ENCODE measurements at regions not wholly inside any gene's neighbourhood (a gene's known extent, or its start where the extent isn't known, plus 50 kb on each side); places are given as distances from the start of the nearest gene placed in this dataset.

GRCh38 chr1:58045094-58045705 is 501.3 kb downstream of the OMA1 start:
- Mint-ChIP-seq H3K9me3 (no peaks in the 10 kb centered on the region), H3K36me3 (ENCODE audit: insufficient read depth) (no peaks in the 10 kb centered on the region), H3K4me3 (no peak overlapping the region), H3K27me3 (peaks cover 17% of the 10 kb centered on the region), H3K4me1 (no peaks in the 10 kb centered on the region), H3K27ac (ENCODE audit: low read depth) (no peak overlapping the region)
- no peak for ATAC-seq (replicated peaks; ENCODE audit: extremely low read depth, poor library complexity, severe bottlenecking)
- no peak for DNase-seq (ENCODE audit: low spot score in 2 of 2)

- Mint-ChIP-seq H3K36me3 (ENCODE audit: insufficient read depth) (no peaks in the 10 kb centered on the region), H3K27ac (ENCODE audit: low read depth) (no peak overlapping the region), H3K27me3 (peaks cover 28% of the 10 kb centered on the region), H3K4me3 (no peak overlapping the region), H3K9me3 (no peaks in the 10 kb centered on the region), H3K4me1 (no peaks in the 10 kb centered on the region)
- DNase-seq (ENCODE audit: low spot score in 2 of 2) (no peak), ATAC-seq (replicated peaks; ENCODE audit: extremely low read depth, poor library complexity, severe bottlenecking) (no peak)
Measured at GRCh38 chr1:58041621-58042020, 504.9 kb downstream of the OMA1 start.

- ATAC-seq (replicated peaks; ENCODE audit: extremely low read depth, poor library complexity, severe bottlenecking) (no peak), DNase-seq (ENCODE audit: low spot score in 2 of 2) (no peak)
- H3K27me3 Mint-ChIP-seq = peaks cover 37% of the 10 kb centered on the region
- no peak overlapping the region for H3K4me3 Mint-ChIP-seq
- no peak overlapping the region for H3K27ac Mint-ChIP-seq (ENCODE audit: low read depth)
- no peaks in the 10 kb centered on the region for H3K9me3 Mint-ChIP-seq
- H3K36me3 Mint-ChIP-seq (ENCODE audit: insufficient read depth) = no peaks in the 10 kb centered on the region
- H3K4me1 Mint-ChIP-seq = no peaks in the 10 kb centered on the region
Measured at GRCh38 chr1:58038574-58038973, 508.0 kb downstream of the OMA1 start.

DNA sequence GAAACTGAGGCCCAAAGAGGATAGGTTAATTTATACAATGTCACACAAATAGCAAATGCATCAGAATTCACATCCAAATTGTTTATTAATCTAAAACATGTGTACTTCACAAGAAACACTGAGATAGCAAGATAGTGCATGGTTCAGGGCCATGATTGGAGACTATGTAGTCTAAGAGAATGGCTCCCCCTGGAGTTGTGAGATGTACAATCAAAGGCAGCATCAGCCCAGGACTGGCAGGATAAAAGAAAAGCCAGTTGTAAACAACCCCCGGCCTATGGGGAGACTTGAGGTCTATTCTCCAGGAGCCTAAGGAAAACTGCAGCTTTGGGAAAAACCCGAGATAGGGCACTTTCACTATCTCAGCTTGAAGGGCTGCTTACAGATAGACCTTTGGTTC is 511.0 kb downstream of the OMA1 start:
- no peak overlapping the region for H3K4me3 Mint-ChIP-seq
- no peaks in the 10 kb centered on the region for H3K9me3 Mint-ChIP-seq
- H3K27me3 Mint-ChIP-seq = peaks cover 39% of the 10 kb centered on the region
- no peaks in the 10 kb centered on the region for H3K36me3 Mint-ChIP-seq (ENCODE audit: insufficient read depth)
- no peak for ATAC-seq (replicated peaks; ENCODE audit: extremely low read depth, poor library complexity, severe bottlenecking)
- no peak overlapping the region for H3K27ac Mint-ChIP-seq (ENCODE audit: low read depth)
- DNase-seq (ENCODE audit: low spot score in 2 of 2) = no peak
- no peaks in the 10 kb centered on the region for H3K4me1 Mint-ChIP-seq

- Mint-ChIP-seq H3K36me3 (ENCODE audit: insufficient read depth) (no peaks in the 10 kb centered on the region), H3K4me3 (no peak overlapping the region), H3K4me1 (no peaks in the 10 kb centered on the region), H3K27ac (ENCODE audit: low read depth) (no peak overlapping the region), H3K27me3 (peaks cover 28% of the 10 kb centered on the region), H3K9me3 (no peaks in the 10 kb centered on the region)
- DNase-seq (ENCODE audit: low spot score in 2 of 2) (no peak), ATAC-seq (replicated peaks; ENCODE audit: extremely low read depth, poor library complexity, severe bottlenecking) (no peak)
Measured at GRCh38 chr1:58033311-58033710, 513.2 kb downstream of the OMA1 start.

DNA sequence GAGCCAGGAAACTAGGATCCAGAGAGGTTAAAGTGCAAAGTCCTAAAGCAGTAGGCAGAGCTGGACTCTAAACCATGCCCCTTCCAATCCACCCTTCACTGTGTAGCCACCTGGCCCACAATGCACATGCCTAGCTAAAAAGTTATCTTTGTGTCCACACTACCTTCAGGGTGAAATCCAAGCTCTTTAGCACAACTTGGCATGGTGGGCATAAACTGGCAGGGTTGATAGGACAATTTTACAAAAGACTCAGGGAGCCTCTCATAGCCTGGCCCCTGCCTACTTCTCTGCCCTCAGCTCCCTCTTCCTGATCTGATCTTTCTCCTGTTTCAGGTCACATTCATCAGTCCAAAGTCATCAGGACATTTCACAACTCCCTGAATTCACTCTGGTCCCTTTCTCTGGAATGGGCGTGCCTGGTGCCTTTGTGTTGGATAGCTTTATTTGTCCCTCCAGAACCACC is 513.9 kb downstream of the OMA1 start:
- H3K4me1 Mint-ChIP-seq = no peaks in the 10 kb centered on the region
- no peak overlapping the region for H3K27ac Mint-ChIP-seq (ENCODE audit: low read depth)
- no peak for DNase-seq (ENCODE audit: low spot score in 2 of 2)
- H3K9me3 Mint-ChIP-seq = no peaks in the 10 kb centered on the region
- H3K4me3 Mint-ChIP-seq = no peak overlapping the region
- no peak for ATAC-seq (replicated peaks; ENCODE audit: extremely low read depth, poor library complexity, severe bottlenecking)
- no peaks in the 10 kb centered on the region for H3K36me3 Mint-ChIP-seq (ENCODE audit: insufficient read depth)
- peaks cover 28% of the 10 kb centered on the region for H3K27me3 Mint-ChIP-seq

DNA sequence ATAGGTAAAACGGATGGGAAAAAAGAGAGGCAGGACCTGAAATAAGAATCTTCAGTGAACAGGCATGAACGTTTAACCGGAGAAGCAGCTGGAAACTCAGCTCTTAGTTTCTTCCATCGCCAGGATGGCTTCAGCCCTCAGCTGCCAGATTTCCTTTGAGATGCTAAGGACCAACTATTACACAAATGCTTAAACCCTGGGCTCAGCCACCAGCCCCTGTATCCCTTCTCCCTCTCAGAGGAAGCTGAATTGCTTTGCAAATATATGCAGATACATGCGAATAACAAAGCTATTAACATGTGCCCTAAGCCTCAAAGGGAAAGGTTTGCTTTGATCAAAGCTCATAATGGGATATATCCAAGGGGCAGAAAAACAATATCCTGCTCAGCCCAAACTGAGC is 515.1 kb downstream of the OMA1 start:
- H3K9me3 Mint-ChIP-seq = no peaks in the 10 kb centered on the region
- H3K4me1 Mint-ChIP-seq = no peaks in the 10 kb centered on the region
- ATAC-seq (replicated peaks; ENCODE audit: extremely low read depth, poor library complexity, severe bottlenecking) (no peak), DNase-seq (ENCODE audit: low spot score in 2 of 2) (no peak)
- no peaks in the 10 kb centered on the region for H3K36me3 Mint-ChIP-seq (ENCODE audit: insufficient read depth)
- no peak overlapping the region for H3K4me3 Mint-ChIP-seq
- H3K27me3 Mint-ChIP-seq = peaks cover 28% of the 10 kb centered on the region
- H3K27ac Mint-ChIP-seq (ENCODE audit: low read depth) = no peak overlapping the region

DNA sequence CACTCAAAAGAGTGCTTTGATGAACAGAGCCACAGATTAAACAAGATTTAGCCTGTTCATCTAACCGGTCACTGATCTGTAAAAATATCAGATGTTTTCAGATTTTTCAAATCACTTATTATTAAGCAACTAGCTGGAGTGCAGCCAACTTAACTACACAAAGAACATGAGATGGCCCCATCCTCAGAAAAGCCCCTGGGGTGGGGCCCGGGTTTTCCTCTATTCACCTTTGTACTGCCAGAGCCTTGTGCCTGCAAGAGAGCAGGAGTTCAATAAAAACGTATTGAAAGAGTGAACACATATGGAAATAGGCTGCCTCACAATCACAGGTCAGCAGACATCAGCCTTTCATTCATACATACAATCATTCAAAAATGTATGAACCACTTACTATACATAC is 516.1 kb downstream of the OMA1 start:
- DNase-seq (ENCODE audit: low spot score in 2 of 2) = no peak

GRCh38 chr1:58017641-58018040 is 528.9 kb downstream of the OMA1 start:
- H3K9me3 Mint-ChIP-seq = no peaks in the 10 kb centered on the region
- DNase-seq (ENCODE audit: low spot score in 2 of 2) (no peak), ATAC-seq (replicated peaks; ENCODE audit: extremely low read depth, poor library complexity, severe bottlenecking) (no peak)
- no peak overlapping the region for H3K27ac Mint-ChIP-seq (ENCODE audit: low read depth)
- no peak overlapping the region for H3K4me3 Mint-ChIP-seq
- H3K36me3 Mint-ChIP-seq (ENCODE audit: insufficient read depth) = no peaks in the 10 kb centered on the region
- H3K4me1 Mint-ChIP-seq = no peaks in the 10 kb centered on the region
- H3K27me3 Mint-ChIP-seq = no peaks in the 10 kb centered on the region

More for the DNA sequence above, 516.1 kb downstream of the OMA1 start:
- Mint-ChIP-seq H3K27me3 (peaks cover 19% of the 10 kb centered on the region), H3K9me3 (no peaks in the 10 kb centered on the region), H3K4me3 (no peak overlapping the region), H3K4me1 (no peaks in the 10 kb centered on the region), H3K27ac (ENCODE audit: low read depth) (no peak overlapping the region), H3K36me3 (ENCODE audit: insufficient read depth) (no peaks in the 10 kb centered on the region)
- ATAC-seq (replicated peaks; ENCODE audit: extremely low read depth, poor library complexity, severe bottlenecking) = no peak

GRCh38 chr1:58013237-58013636 is 533.3 kb downstream of the OMA1 start:
- Mint-ChIP-seq H3K4me1 (no peaks in the 10 kb centered on the region), H3K4me3 (no peak overlapping the region), H3K27me3 (no peaks in the 10 kb centered on the region), H3K36me3 (ENCODE audit: insufficient read depth) (no peaks in the 10 kb centered on the region), H3K27ac (ENCODE audit: low read depth) (no peak overlapping the region), H3K9me3 (no peaks in the 10 kb centered on the region)
- DNase-seq (ENCODE audit: low spot score in 2 of 2) (no peak), ATAC-seq (replicated peaks; ENCODE audit: extremely low read depth, poor library complexity, severe bottlenecking) (no peak)

DNA sequence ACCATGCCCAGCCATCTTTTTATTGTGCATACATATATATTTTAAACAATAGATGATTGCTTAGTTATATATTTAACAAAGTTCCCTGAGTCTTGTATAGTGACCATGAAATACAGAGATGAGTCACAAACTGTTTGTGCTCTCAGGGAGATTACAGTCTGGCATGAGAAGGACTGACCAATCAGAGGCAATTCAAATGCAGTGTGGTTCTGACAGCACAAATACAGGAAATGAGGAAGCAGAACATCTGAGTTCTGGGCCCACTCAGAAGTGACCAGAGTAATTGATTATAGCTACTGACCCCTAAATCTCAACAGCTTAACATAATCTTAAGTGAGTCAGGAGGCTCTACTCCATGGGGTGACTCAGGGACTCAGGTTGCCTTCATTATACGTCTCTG is 534.5 kb downstream of the OMA1 start:
- no peak overlapping the region for H3K4me3 Mint-ChIP-seq
- no peaks in the 10 kb centered on the region for H3K9me3 Mint-ChIP-seq
- DNase-seq (ENCODE audit: low spot score in 2 of 2) (no peak), ATAC-seq (replicated peaks; ENCODE audit: extremely low read depth, poor library complexity, severe bottlenecking) (no peak)
- no peaks in the 10 kb centered on the region for H3K27me3 Mint-ChIP-seq
- H3K4me1 Mint-ChIP-seq = no peaks in the 10 kb centered on the region
- no peak overlapping the region for H3K27ac Mint-ChIP-seq (ENCODE audit: low read depth)
- no peaks in the 10 kb centered on the region for H3K36me3 Mint-ChIP-seq (ENCODE audit: insufficient read depth)

DNA sequence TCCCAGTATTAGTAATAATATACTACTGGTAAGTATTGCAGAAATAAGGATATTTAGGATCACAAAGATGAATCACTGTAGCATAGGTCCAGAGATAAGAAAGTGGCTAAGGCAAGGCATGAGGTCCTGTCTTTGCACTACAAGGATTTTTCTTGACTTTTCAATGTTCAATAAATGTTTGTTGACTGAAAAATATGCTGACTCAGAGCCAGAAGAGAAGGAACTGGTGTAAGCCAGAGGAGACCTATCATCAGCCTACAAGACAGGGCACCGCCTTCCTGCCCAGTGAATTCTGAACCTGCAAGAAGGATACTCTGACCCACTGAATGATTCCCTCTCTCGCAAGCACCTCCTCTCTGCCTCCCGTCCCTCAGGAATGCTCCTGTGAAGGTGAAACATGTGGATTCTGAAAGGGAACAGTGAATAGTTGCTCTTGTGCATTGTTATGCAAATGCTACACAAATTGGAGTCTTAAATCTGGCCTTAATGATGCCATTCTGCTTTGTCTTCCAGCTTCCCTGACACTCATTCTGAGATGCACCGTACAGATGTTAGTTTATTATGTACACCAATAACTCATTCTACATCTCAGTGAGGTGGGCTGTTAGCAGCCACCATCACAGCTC is 540.0 kb downstream of the OMA1 start:
- no peak for DNase-seq (ENCODE audit: low spot score in 2 of 2)
- Mint-ChIP-seq H3K4me1 (no peaks in the 10 kb centered on the region), H3K4me3 (no peak overlapping the region), H3K36me3 (ENCODE audit: insufficient read depth) (no peaks in the 10 kb centered on the region), H3K27me3 (peaks cover 26% of the 10 kb centered on the region), H3K9me3 (no peaks in the 10 kb centered on the region), H3K27ac (ENCODE audit: low read depth) (no peak overlapping the region)
- no peak for ATAC-seq (replicated peaks; ENCODE audit: extremely low read depth, poor library complexity, severe bottlenecking)

GRCh38 chr1:58005212-58005611 is 541.3 kb downstream of the OMA1 start:
- Mint-ChIP-seq H3K27me3 (peaks cover 40% of the 10 kb centered on the region), H3K9me3 (no peaks in the 10 kb centered on the region), H3K4me3 (no peak overlapping the region), H3K27ac (ENCODE audit: low read depth) (no peak overlapping the region), H3K36me3 (ENCODE audit: insufficient read depth) (no peaks in the 10 kb centered on the region), H3K4me1 (no peaks in the 10 kb centered on the region)
- DNase-seq (ENCODE audit: low spot score in 2 of 2) = no peak
- no peak for ATAC-seq (replicated peaks; ENCODE audit: extremely low read depth, poor library complexity, severe bottlenecking)

All from central memory CD8-positive, alpha-beta T cell (primary cell).